KMS-11 (cell line): ENCODE measurements at regions not wholly inside any gene's neighbourhood (a gene's known extent, or its start where the extent isn't known, plus 50 kb on each side); places are given as distances from the start of the nearest gene placed in this dataset.

Experiments
- H2AFZ ChIP-seq: fragments of 200-600 bp; sonication (generic); 2 replicates; pipeline ENCODE4 v1.6.1; 2016; ENCODE audit warnings: antibody characterized with exemption, mixed run types, low read depth
- H3K27ac ChIP-seq: fragments of 200-600 bp; sonication (generic); 2 replicates; pipeline ENCODE4 v1.6.1; 2016; ENCODE audit warnings: mild to moderate bottlenecking, mixed run types
- H3K27me3 ChIP-seq: fragments of 200-600 bp; sonication (generic); 2 replicates; pipeline ENCODE4 v1.6.1; 2017; ENCODE audit warnings: mild to moderate bottlenecking, low read depth, mixed run types, moderate library complexity; ENCODE audit not compliant: insufficient read depth
- H3K36me3 ChIP-seq: fragments of 200-600 bp; sonication (generic); 2 replicates; pipeline ENCODE4 v1.6.1; 2017; ENCODE audit warnings: mild to moderate bottlenecking, mixed run types; ENCODE audit not compliant: insufficient read depth
- H3K4me1 ChIP-seq: fragments of 200-600 bp; sonication (generic); 2 replicates; pipeline ENCODE4 v1.6.1; 2016; ENCODE audit warnings: mild to moderate bottlenecking, low read depth, mixed run types; ENCODE audit not compliant: poor library complexity, severe bottlenecking
- H3K4me2 ChIP-seq: fragments of 200-600 bp; sonication (generic); 2 replicates; pipeline ENCODE4 v1.7.0; 2016; ENCODE audit warnings: mild to moderate bottlenecking, mixed run types
- H3K4me3 ChIP-seq: fragments of 200-600 bp; sonication (generic); IDR thresholded peaks from 2 replicates; pipeline ENCODE4 v1.6.1; 2017; ENCODE audit warnings: low read depth, low read length, mixed read lengths; ENCODE audit not compliant: insufficient read depth
- H3K79me2 ChIP-seq: fragments of 200-600 bp; sonication (generic); 2 replicates; pipeline ENCODE4 v1.6.1; 2016; ENCODE audit warnings: low read depth, mixed run types; ENCODE audit not compliant: insufficient read depth
- H3K9ac ChIP-seq: fragments of 200-600 bp; sonication (generic); 2 replicates; pipeline ENCODE4 v1.6.1; 2016; ENCODE audit warnings: mild to moderate bottlenecking, mixed run types
- H4K20me1 ChIP-seq: fragments of 200-600 bp; sonication (generic); 2 replicates; pipeline ENCODE4 v1.6.1; 2016; ENCODE audit warnings: mild to moderate bottlenecking, mixed run types; ENCODE audit not compliant: insufficient read depth
- TF ChIP-seq, protein P1 (sequence below): fragments of 200-600 bp; sonication (generic); conservative IDR thresholded peaks from 2 replicates; pipeline ENCODE4 v1.6.1; 2017; ENCODE audit warnings: low read depth, mild to moderate bottlenecking, antibody characterized with exemption, low read length, moderate library complexity, mixed read lengths

DNA sequence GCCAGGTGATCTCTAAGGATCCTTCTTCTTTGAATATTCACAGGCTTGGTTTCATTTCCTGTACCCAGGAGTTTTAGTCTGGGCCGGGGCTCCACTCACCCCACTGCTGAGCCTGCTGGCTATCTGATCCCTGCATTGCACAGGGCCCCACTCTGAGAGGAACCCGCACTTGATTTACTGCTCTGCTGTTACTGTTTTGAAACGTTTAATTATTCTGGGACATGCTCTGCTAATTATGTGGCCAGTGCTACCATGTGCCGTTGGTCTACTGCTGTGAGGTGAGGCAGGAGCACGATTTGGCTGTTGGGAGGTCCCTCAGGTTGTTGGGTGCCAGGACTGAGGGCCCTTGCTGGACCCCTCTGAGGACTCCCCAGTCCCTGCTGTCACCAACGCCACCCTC is 108.7 kb upstream of the SIRPA start:
- TF ChIP-seq, protein P1, sequence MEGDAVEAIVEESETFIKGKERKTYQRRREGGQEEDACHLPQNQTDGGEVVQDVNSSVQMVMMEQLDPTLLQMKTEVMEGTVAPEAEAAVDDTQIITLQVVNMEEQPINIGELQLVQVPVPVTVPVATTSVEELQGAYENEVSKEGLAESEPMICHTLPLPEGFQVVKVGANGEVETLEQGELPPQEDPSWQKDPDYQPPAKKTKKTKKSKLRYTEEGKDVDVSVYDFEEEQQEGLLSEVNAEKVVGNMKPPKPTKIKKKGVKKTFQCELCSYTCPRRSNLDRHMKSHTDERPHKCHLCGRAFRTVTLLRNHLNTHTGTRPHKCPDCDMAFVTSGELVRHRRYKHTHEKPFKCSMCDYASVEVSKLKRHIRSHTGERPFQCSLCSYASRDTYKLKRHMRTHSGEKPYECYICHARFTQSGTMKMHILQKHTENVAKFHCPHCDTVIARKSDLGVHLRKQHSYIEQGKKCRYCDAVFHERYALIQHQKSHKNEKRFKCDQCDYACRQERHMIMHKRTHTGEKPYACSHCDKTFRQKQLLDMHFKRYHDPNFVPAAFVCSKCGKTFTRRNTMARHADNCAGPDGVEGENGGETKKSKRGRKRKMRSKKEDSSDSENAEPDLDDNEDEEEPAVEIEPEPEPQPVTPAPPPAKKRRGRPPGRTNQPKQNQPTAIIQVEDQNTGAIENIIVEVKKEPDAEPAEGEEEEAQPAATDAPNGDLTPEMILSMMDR, result no peak
- no peaks in the 10 kb centered on the region for H3K79me2 ChIP-seq

DNA sequence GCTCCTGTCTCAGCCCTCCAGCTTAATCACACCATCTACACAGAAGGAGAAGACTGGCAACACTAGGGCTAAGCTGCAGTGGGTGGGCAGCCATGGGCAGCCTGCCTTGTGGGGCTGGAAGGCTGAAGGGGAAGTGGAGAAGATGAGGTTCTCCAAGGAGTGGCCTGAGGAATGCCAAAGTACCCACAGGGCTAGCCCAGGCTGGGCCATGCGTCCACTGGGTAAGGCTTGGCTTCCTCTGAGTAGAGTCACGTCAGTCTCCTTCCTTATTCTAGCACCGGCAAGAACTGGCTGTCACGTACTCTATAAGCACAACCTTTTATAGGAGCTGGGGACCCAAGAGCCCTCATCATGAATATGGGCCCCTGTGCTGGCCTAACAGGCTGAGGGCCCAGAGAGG is 110.6 kb upstream of the SIRPA start:
- TF ChIP-seq, protein P1, result no peak
- no peak overlapping the region for H3K4me2 ChIP-seq
- H4K20me1 ChIP-seq, result no peaks in the 10 kb centered on the region
- H3K4me1 ChIP-seq, result no peaks in the 10 kb centered on the region
- no peak overlapping the region for H3K27ac ChIP-seq
- no peak overlapping the region for H3K4me3 ChIP-seq
- no peak overlapping the region for H3K9ac ChIP-seq
- H3K27me3 ChIP-seq, result no peaks in the 10 kb centered on the region
- H3K36me3 ChIP-seq, result no peaks in the 10 kb centered on the region
- H2AFZ ChIP-seq, result no peak overlapping the region
- no peaks in the 10 kb centered on the region for H3K79me2 ChIP-seq

More for the DNA sequence above, 108.7 kb upstream of the SIRPA start:
- H3K27ac ChIP-seq, result no peak overlapping the region
- no peak overlapping the region for H3K4me2 ChIP-seq
- H2AFZ ChIP-seq, result no peak overlapping the region
- no peak overlapping the region for H3K4me3 ChIP-seq
- no peaks in the 10 kb centered on the region for H3K4me1 ChIP-seq
- H3K9ac ChIP-seq, result no peak overlapping the region
- no peaks in the 10 kb centered on the region for H4K20me1 ChIP-seq
- no peaks in the 10 kb centered on the region for H3K27me3 ChIP-seq
- no peaks in the 10 kb centered on the region for H3K36me3 ChIP-seq

DNA sequence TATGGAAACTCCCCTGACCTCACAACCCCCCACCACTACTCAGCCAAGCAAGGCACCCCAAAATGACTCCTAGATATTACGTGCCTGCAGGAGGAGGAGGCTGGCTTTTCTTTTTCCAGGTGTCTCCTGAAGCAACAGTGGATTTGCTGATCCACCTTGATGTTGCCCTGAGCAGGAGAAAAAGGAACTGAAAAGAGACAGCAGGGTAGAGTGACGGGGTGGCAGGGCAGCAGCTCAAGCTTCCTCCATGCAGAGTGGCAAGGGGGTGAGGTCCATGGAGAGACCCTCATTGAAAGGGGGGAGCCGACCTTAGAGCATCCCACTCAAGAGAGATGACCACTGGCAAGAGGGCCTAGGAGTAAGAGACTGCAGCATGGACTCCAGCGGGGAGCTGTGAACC is 112.0 kb upstream of the SIRPA start:
- H3K27me3 ChIP-seq, result no peaks in the 10 kb centered on the region
- H3K9ac ChIP-seq, result no peak overlapping the region
- no peaks in the 10 kb centered on the region for H3K4me1 ChIP-seq
- no peak overlapping the region for H3K4me3 ChIP-seq
- no peaks in the 10 kb centered on the region for H3K36me3 ChIP-seq
- no peaks in the 10 kb centered on the region for H3K79me2 ChIP-seq
- TF ChIP-seq, protein P1, result no peak
- no peaks in the 10 kb centered on the region for H4K20me1 ChIP-seq
- no peak overlapping the region for H3K4me2 ChIP-seq
- no peak overlapping the region for H3K27ac ChIP-seq
- no peak overlapping the region for H2AFZ ChIP-seq

DNA sequence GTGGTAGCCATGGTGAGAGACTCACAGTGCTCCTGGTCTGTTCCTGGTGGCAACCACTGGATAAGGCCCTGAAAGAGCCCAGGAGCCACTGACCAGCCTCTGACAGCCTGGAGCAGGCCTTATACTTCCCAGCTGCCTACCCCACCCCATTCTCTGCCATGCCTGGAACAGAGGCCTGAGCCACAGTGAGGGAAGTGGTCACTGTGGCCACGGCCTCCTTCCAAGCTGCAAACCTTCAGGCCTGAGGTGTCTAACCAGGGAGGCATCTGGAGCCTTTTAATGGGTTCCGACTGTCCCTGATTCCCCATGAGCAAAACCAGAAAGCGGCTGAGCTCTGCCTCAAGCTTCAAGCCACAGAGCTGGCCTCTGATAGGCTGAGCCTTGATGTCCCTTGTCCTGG is 113.0 kb upstream of the SIRPA start:
- TF ChIP-seq, protein P1, result no peak
- Histone ChIP-seq H3K4me2 (no peak overlapping the region), H3K4me1 (no peaks in the 10 kb centered on the region), H3K36me3 (no peaks in the 10 kb centered on the region), H3K4me3 (no peak overlapping the region), H3K27me3 (no peaks in the 10 kb centered on the region), H4K20me1 (no peaks in the 10 kb centered on the region), H3K27ac (no peak overlapping the region), H3K9ac (no peak overlapping the region), H3K79me2 (no peaks in the 10 kb centered on the region), H2AFZ (no peak overlapping the region)

DNA sequence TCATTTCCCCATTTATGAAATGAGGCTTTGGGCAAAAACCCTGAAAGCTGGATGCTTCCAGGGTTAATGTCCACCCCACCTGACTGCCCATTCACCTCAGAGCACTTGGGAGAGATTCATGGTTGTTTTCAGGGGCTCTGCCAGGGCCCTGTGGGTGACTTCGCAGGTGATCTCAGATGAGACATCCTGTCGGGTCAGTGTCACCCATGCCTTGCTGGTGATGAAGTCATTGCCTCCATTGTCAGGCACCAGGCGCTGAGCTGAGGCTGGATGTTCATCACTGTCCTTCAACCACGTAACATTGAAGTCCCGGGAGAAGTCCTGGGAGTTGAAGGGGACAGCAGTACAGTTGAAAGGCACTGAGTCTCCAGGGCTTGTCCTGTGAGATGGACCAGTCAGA is 115.6 kb upstream of the SIRPA start:
- H3K4me1 ChIP-seq, result peaks cover 5% of the 10 kb centered on the region
- H2AFZ ChIP-seq, result no peak overlapping the region
- no peaks in the 10 kb centered on the region for H3K79me2 ChIP-seq
- no peaks in the 10 kb centered on the region for H4K20me1 ChIP-seq
- H3K36me3 ChIP-seq, result no peaks in the 10 kb centered on the region
- H3K27me3 ChIP-seq, result no peaks in the 10 kb centered on the region
- no peak overlapping the region for H3K27ac ChIP-seq
- TF ChIP-seq, protein P1, result no peak
- H3K4me2 ChIP-seq, result no peak overlapping the region
- no peak overlapping the region for H3K4me3 ChIP-seq
- H3K9ac ChIP-seq, result no peak overlapping the region
